ENCODE measurements at regions not wholly inside any gene's neighbourhood (a gene's known extent, or its start where the extent isn't known, plus 50 kb on each side); places are given as distances from the start of the nearest gene placed in this dataset.

- no peak for DNase-seq (ENCODE audit: low read depth)
Measured at GRCh38 chr22:48523761-48524160, 1303.9 kb downstream of the BRD1 start.

GRCh38 chr22:48523091-48523490, 1304.6 kb downstream of the BRD1 start:
- DNase-seq (ENCODE audit: low read depth) = peak; percentile 67

GRCh38 chr22:48522271-48522670, 1305.4 kb downstream of the BRD1 start:
- DNase-seq (ENCODE audit: low read depth) = no peak

GRCh38 chr22:48520884-48521588, 1306.6 kb downstream of the BRD1 start:
- peak; percentile 38 for DNase-seq (ENCODE audit: low read depth)

GRCh38 chr22:48520207-48520606, 1307.5 kb downstream of the BRD1 start:
- DNase-seq (ENCODE audit: low read depth) = no peak

- peak; percentile 17 for DNase-seq (ENCODE audit: low read depth)
Measured at GRCh38 chr22:48517039-48518030, 1310.3 kb downstream of the BRD1 start.

GRCh38 chr22:48516571-48516970, 1311.1 kb downstream of the BRD1 start:
- no peak for DNase-seq (ENCODE audit: low read depth)

- DNase-seq (ENCODE audit: low read depth) = no peak
Measured at GRCh38 chr22:48515571-48516200, 1312.0 kb downstream of the BRD1 start.

- no peak for DNase-seq (ENCODE audit: low read depth)
Measured at GRCh38 chr22:48513929-48514328, 1313.7 kb downstream of the BRD1 start.

- DNase-seq (ENCODE audit: low read depth) = no peak
Measured at GRCh38 chr22:48513446-48513845, 1314.2 kb downstream of the BRD1 start.

GRCh38 chr22:48511781-48512327, 1315.8 kb downstream of the BRD1 start:
- DNase-seq (ENCODE audit: low read depth) = no peak

- DNase-seq (ENCODE audit: low read depth) = no peak
Measured at GRCh38 chr22:48511211-48511610, 1316.5 kb downstream of the BRD1 start.

GRCh38 chr22:48510599-48510998, 1317.1 kb downstream of the BRD1 start:
- DNase-seq (ENCODE audit: low read depth) = no peak

GRCh38 chr22:48507595-48508350, 1319.9 kb downstream of the BRD1 start:
- no peak for DNase-seq (ENCODE audit: low read depth)

- no peak for DNase-seq (ENCODE audit: low read depth)
Measured at GRCh38 chr22:48507171-48507570, 1320.5 kb downstream of the BRD1 start.

- no peak for DNase-seq (ENCODE audit: low read depth)
Measured at GRCh38 chr22:48506506-48507145, 1321.0 kb downstream of the BRD1 start.

- DNase-seq (ENCODE audit: low read depth) = no peak
Measured at GRCh38 chr22:48505891-48506290, 1321.8 kb downstream of the BRD1 start.

GRCh38 chr22:48504519-48505140, 1323.0 kb downstream of the BRD1 start:
- DNase-seq (ENCODE audit: low read depth) = no peak

GRCh38 chr22:48503876-48504275, 1323.8 kb downstream of the BRD1 start:
- DNase-seq (ENCODE audit: low read depth) = no peak

- DNase-seq (ENCODE audit: low read depth) = no peak
Measured at GRCh38 chr22:48503035-48503625, 1324.5 kb downstream of the BRD1 start.
